ENCODE measurements at regions not wholly inside any gene's neighbourhood (a gene's known extent, or its start where the extent isn't known, plus 50 kb on each side); places are given as distances from the start of the nearest gene placed in this dataset.

- no peak for DNase-seq
- no peaks in the 10 kb centered on the region for H3K4me1 ChIP-seq
- no peak overlapping the region for H3K27ac ChIP-seq
- intact Hi-C loops (cut with DNase I; ENCODE audit: low total_unique reads): no loop called here
- H3K4me3 ChIP-seq: no peak overlapping the region
- H3K27me3 ChIP-seq: no peaks in the 10 kb centered on the region
- H3K9me3 ChIP-seq: no peaks in the 10 kb centered on the region
- in situ Hi-C loops (cut with MboI; ENCODE audit: low pct_ligation_motif_present in 1 of 4, low pct_unique_long_range_greater_than_20kb in 1 of 4, low sequenced_read_pairs in 3 of 4): no loop called here
- no peaks in the 10 kb centered on the region for H3K36me3 ChIP-seq
- TF ChIP-seq POLR2AphosphoS5 (IDR thresholded peaks at IDR 0.05) (no peak), POLR2A (IDR thresholded peaks at IDR 0.05) (no peak), EP300 (IDR thresholded peaks at IDR 0.05; ENCODE audit: low read depth) (no peak), CTCF (IDR thresholded peaks at IDR 0.05) (no peak)
Observed at GRCh38 chrX:42219231-42219630, 295.9 kb upstream of the CASK start.

GRCh38 chrX:42195506-42195905, 272.2 kb upstream of the CASK start:
- intact Hi-C loops (cut with DNase I; ENCODE audit: low total_unique reads) (no loop called here), in situ Hi-C loops (cut with MboI; ENCODE audit: low pct_ligation_motif_present in 1 of 4, low pct_unique_long_range_greater_than_20kb in 1 of 4, low sequenced_read_pairs in 3 of 4) (loop anchor here in 1 of 4 donors (25.0 kb wide), 1 partner anchor 108 kb away; no protein-coding TSS in a partner anchor)
- H3K27me3 ChIP-seq: no peaks in the 10 kb centered on the region
- DNase-seq: no peak
- 63% methylated on average over 1 of the region's 1 CpG; no CpG with 5 or more reads in 1 of the 2 donors for WGBS, 2 donors (ENCODE audit: low coverage in 1 of 2)
- H3K4me1 ChIP-seq: no peaks in the 10 kb centered on the region
- H3K9me3 ChIP-seq: no peaks in the 10 kb centered on the region
- H3K36me3 ChIP-seq: no peaks in the 10 kb centered on the region
- TF ChIP-seq POLR2AphosphoS5 (IDR thresholded peaks at IDR 0.05): no peak
- no peak for TF ChIP-seq POLR2A (IDR thresholded peaks at IDR 0.05)
- no peak for TF ChIP-seq CTCF (IDR thresholded peaks at IDR 0.05)
- no peak for TF ChIP-seq EP300 (IDR thresholded peaks at IDR 0.05; ENCODE audit: low read depth)
- no peak overlapping the region for H3K4me3 ChIP-seq
- no peak overlapping the region for H3K27ac ChIP-seq

- no peaks in the 10 kb centered on the region for H3K36me3 ChIP-seq
- TF ChIP-seq POLR2AphosphoS5 (IDR thresholded peaks at IDR 0.05) (no peak), EP300 (IDR thresholded peaks at IDR 0.05; ENCODE audit: low read depth) (no peak), CTCF (IDR thresholded peaks at IDR 0.05) (no peak), POLR2A (IDR thresholded peaks at IDR 0.05) (no peak)
- DNase-seq: no peak
Observed at GRCh38 chrX:42189576-42189975, 266.2 kb upstream of the CASK start.

GRCh38 chrX:42188730-42189129, 265.4 kb upstream of the CASK start:
- WGBS, 2 donors (ENCODE audit: low coverage in 1 of 2): 81 to 83% methylated on average over 2 to 5 of the region's 5 CpGs
- TF ChIP-seq POLR2AphosphoS5 (IDR thresholded peaks at IDR 0.05) (no peak), POLR2A (IDR thresholded peaks at IDR 0.05) (no peak), CTCF (IDR thresholded peaks at IDR 0.05) (no peak), EP300 (IDR thresholded peaks at IDR 0.05; ENCODE audit: low read depth) (no peak)
- H3K36me3 ChIP-seq: no peaks in the 10 kb centered on the region
- H3K4me1 ChIP-seq: no peaks in the 10 kb centered on the region
- intact Hi-C loops (cut with DNase I; ENCODE audit: low total_unique reads) (no loop called here), in situ Hi-C loops (cut with MboI; ENCODE audit: low pct_ligation_motif_present in 1 of 4, low pct_unique_long_range_greater_than_20kb in 1 of 4, low sequenced_read_pairs in 3 of 4) (loop anchor here in 1 of 4 donors (25.0 kb wide), 1 partner anchor 101 kb away; no protein-coding TSS in a partner anchor)
- H3K4me3 ChIP-seq: no peak overlapping the region
- H3K9me3 ChIP-seq: no peaks in the 10 kb centered on the region
- H3K27ac ChIP-seq: no peak overlapping the region
- H3K27me3 ChIP-seq: no peaks in the 10 kb centered on the region
- no peak for DNase-seq

More at GRCh38 chrX:42189576-42189975, 266.2 kb upstream of the CASK start:
- 78 to 100% methylated on average over 1 to 4 of the region's 4 CpGs for WGBS, 2 donors (ENCODE audit: low coverage in 1 of 2)
- Histone ChIP-seq H3K9me3 (no peaks in the 10 kb centered on the region), H3K27ac (no peak overlapping the region), H3K4me1 (no peaks in the 10 kb centered on the region), H3K27me3 (no peaks in the 10 kb centered on the region), H3K4me3 (no peak overlapping the region)
- intact Hi-C loops (cut with DNase I; ENCODE audit: low total_unique reads) (no loop called here), in situ Hi-C loops (cut with MboI; ENCODE audit: low pct_ligation_motif_present in 1 of 4, low pct_unique_long_range_greater_than_20kb in 1 of 4, low sequenced_read_pairs in 3 of 4) (loop anchor here in 1 of 4 donors (25.0 kb wide), 1 partner anchor 102 kb away; no protein-coding TSS in a partner anchor)

Data from transverse colon (tissue), 4 donors.